Ishikawa (cell line): ENCODE measurements at regions not wholly inside any gene's neighbourhood (a gene's known extent, or its start where the extent isn't known, plus 50 kb on each side); places are given as distances from the start of the nearest gene placed in this dataset.

Source experiments
- CEBPB ChIP-seq: IDR thresholded peaks from 2 replicates; pipeline ENCODE4 v1.6.1; 2012
- MAX ChIP-seq: IDR thresholded peaks from 2 replicates; pipeline ENCODE4 v1.6.1; 2012
- NFIC ChIP-seq: IDR thresholded peaks from 2 replicates; pipeline ENCODE4 v1.6.1; 2012
- REST ChIP-seq: IDR thresholded peaks from 2 replicates; pipeline ENCODE4 v1.6.1; 2012; ENCODE audit warnings: low read depth, mild to moderate bottlenecking
- USF1 ChIP-seq: IDR thresholded peaks from 2 replicates; pipeline ENCODE4 v1.6.1; 2012

- no peak for TF ChIP-seq NFIC
- TF ChIP-seq CEBPB, result no peak
- no peak for TF ChIP-seq USF1
- no peak for TF ChIP-seq MAX
- TF ChIP-seq REST, result no peak
Observed at GRCh38 chrX:15946783-15947580, 92.4 kb upstream of the AP1S2 start.
